HG03575 (cell line): ENCODE measurements at regions not wholly inside any gene's neighbourhood (a gene's known extent, or its start where the extent isn't known, plus 50 kb on each side); places are given as distances from the start of the nearest gene placed in this dataset.
"Not testable (repeated sequence)": the region's sequence is repeated elsewhere in the genome, so short reads cannot be mapped to it uniquely, and the experiment has no call there.

ENCODE experiments used
- ATAC-seq: cut with Tn5 transposase; IDR thresholded peaks from one replicate; pipeline ENCODE4 v1.9.1; 2021; ENCODE audit not compliant: unreplicated experiment, insufficient number of reproducible peaks, low FRiP score; ENCODE audit errors: extremely low read depth

DNA sequence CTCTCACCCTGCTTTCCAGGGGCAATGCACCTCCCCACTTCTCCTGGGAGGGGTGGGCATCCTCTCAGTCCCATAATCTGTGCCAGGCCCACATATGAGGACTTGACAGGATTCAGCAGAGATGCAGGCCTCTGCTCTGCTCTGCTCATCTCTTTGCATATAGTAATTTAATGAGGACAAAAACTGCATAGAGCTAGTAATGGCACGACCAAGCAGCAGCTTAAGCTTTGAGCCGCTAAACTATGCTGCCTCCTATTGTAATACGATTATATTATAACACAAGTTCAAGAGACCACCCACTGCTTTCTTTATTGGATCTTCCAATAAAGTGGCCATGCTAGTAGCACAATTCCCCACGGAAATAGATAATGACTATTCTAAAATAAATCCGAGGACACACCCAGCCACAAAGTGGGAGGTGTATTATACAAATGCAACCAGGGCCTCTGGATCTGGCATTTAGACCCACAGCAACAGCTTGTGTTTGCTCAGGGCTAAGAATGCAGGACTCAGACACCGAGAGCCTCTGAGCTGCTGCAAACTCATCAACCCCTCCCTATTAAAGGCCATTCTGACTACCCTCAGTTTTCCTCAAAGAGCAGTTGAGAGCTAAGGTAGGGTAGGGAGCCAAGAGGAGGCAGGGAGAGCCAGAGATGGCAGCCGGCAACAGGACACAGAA lies 93.6 kb upstream of the PLGLB2 start:
- not testable (repeated sequence) for ATAC-seq

DNA sequence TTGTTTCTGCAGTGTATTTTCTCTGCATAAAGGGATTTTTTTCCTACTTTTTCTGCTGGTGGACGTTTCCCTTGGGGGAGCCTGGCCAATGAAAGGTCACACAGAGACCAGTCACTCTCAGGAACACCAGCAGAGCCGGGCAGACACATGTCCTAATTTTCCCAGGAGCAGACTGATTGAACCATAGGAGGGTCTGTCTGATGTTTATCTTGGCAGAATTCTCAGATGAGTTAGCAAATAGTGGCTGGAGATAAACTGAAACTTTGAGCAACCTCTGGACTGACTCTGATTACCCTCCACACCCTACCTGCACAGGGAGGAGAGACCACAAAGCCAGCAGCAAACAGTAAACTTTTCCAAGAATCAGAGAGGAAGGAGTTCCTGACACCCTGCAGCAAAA lies 90.0 kb upstream of the PLGLB2 start:
- ATAC-seq = not testable (repeated sequence)

DNA sequence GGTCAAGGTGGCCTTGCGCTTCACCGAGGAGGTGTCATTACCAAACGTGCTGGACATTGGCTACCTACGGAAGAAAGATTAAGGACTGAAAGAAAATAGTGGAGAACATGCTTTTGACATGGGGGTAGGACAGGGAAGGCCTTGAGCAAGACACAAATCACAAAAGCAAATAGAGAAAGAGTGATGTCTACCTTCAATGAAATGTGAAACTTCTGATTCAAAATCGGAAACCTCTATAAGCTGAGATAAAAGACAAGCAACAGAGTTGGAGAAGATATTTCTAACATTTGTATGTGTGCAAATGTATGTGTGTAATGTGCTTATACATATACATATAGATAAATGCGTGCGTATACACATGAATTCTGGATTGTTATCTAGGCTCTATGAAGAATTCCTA lies 89.5 kb upstream of the PLGLB2 start:
- ATAC-seq = not testable (repeated sequence)

DNA sequence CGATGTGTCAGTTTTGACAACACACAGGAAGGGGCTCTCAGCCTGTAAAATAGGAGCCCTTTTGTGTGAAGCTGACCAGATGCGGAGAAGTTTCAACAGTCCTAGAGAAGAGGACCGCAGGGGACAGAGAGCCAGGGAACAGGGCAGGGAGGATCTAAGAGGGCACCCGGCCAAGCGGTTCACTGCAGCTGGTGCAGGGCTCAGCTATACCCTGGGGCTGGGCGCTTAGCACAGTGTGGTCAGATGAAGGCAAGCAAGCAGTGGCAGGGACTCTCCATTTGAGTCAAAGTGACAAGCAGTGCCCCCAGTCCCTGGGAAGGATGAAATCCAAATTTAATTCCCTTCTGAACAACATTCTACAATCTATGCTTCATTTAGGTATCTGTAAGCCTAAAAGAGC lies 88.9 kb upstream of the PLGLB2 start:
- ATAC-seq = not testable (repeated sequence)

DNA sequence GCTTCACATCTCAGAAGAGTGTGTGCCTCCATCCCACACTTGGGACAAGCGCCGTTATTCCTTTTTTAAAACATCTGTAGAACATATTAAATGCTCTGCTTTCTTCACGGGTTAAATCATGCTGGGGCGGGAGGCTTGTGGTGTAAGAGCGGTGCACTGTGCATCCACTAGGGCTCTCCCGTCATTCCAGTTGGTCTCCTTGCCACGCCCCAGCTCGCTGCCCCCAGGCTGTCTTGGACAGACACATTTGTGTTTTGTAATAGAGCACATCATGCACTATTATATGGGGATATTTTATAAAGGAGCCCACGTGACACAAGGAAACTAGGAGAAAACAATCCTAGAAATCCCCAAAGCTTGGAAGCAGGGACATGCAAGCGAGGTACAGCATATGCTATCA lies 87.7 kb upstream of the PLGLB2 start:
- not testable (repeated sequence) for ATAC-seq

DNA sequence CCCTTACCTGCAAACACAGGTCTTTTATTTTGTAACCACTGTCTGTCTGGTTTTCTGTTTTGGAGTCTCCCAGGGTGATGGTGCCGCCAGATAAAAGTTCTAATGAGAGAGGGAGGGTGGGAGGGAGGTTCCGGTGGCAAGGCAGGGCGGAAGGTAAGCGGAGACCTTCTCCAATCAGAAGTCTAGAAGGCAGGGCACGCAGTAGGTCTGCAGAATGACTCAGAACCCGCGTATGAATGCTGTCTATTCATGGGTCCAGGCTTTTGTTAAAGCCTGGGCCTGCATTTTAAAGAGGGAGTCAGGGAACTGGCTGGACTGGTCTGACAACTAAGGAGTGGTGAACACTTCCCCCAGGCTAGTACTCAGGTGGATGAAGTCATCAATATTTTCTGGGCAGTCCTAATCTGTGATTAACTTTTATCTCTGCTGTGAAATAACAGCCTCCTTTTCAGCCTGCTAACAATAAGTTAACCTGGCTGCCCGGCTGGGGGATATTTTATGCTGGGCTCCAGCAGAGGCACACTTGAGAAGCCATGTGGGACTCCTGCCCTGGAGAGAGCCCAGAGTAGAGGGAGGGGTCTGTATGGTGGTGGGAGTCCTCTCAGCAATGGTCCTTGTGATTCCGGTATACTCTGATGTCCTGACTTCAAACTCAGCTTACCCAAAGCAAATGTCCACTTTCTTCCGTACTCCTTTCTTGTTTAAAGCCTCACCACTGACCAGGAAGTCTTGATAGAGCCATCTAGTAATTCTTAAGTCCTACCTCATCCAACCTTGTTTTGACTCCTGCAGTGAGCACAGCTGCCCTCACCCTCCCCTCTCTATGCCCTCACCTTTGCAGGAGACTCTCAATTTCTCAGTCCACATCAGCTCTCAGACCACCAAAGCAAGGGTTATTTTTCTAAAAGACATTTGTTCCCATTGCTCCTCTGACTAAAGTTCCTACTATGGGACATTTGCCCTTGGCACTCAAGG lies 85.3 kb upstream of the PLGLB2 start:
- ATAC-seq = not testable (repeated sequence)

DNA sequence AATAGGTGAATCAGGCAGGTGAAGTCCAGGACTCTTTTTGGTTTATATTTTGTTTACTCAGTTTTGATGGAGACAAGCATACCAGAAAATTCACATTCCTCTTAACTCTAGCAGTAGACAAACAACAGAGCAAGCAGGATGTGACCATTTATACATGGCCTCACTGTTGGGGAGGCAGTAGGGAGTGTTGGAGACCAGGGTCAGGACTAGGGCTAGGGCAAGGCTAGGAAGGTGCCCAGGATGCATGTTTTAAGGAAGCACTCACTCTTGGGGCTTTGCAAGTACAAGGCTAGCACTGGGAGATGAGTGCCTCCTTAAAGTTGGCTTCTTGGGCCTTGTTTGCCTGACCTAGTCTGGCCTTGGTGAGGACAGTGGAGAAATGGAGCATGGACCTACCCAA lies 84.5 kb upstream of the PLGLB2 start:
- not testable (repeated sequence) for ATAC-seq

DNA sequence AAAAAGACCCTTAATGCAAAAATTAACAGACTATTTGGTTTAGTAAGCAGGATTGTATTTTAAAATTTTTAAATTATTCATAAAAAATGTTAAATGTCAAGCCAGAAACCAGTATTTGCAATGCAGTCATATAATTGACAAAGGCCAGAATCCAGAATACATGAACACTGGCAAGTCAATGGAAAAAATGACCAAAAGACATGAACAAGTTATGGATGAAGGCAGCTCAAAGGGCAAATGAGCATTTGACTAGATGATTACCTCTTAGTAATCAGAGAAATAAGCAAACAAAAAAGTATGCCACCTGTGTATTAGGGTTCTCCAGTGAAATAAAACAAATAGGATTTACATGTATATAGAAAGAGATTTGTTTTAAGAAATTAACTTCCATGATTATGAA lies 80.9 kb upstream of the PLGLB2 start:
- not testable (repeated sequence) for ATAC-seq

DNA sequence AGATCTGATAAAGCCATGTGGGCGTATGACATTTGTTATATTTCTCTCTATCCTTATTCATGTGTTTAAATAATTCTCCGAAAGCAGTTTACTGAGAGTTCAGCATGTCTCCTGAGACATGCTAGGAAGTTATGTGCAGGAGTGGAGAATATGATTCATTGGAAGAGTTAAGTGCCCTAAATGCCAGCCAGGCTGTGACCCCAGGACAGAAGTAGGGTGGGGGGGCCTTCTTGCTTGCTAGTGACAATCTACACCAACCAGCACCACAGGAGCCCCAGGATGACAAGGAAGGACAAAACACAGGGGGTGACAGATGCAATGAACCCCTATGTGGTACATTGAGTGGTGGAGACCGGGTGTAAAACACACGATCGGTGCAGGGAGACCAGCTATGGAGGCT lies 79.5 kb upstream of the PLGLB2 start:
- ATAC-seq = not testable (repeated sequence)

DNA sequence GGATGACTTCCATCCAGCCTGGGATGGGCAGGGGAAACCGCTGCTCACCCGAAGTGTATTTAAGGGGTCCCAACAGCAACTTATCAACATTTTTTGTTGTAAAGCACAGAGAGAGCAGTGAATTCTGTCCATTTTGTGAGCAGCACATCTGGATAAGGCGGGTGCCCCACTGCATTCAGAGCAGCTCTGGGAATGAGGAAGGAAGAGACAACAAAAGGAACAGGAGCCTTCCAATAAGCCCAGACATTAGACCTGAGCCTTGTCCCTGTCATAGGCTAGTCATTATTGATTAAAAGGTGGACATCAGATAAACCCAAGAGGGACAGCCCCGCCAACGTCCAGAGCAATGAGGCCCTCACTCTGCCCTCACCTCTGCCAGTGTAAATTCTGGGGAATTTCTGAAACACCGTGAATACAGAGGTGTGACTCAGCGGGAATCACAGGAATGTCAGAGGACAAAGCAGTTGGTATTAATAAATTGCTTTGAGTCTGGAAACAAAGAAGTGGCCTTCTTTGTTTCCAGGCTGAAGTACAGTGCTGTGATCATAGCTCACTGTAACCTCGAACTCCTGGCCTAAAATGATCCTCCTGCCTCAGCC lies 78.2 kb upstream of the PLGLB2 start:
- ATAC-seq = not testable (repeated sequence)

DNA sequence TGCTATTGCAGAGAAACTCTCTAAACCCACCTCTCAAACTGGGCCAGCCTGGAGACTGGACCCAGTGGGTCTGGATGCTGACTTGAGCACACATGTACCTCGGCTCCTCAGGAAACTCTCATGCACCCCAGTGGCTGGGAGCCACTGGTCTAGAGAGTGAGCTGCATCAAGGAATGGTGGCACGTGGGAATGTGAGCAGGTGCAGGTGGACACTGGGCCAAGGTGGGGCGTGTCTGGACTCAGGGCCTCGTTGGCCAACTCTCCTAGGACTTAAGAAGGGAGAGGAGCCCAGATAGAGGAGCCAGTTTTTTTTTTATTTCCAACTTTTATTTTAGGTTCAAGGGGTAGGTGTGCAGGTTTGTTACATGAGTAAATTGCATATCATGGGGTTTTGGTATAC lies 75.5 kb upstream of the PLGLB2 start:
- ATAC-seq = not testable (repeated sequence)

DNA sequence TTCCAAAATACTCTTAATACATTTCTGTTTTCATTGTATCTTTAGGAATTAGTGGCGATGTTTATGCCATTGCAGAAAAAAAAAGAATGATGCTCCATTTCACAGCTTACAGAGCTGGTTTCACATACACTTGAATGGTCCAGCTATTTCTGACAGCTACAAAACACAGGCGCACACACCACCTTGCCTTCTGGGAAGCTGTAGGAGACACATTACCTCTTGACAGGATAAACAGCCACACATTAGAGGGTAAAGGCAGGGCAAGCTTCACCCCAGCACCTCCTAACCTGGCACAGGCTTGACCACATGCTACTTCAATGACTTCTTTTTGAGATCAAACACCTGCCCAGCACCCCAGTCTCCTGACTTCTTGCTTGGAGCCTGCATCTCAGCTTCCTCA lies 73.2 kb upstream of the PLGLB2 start:
- not testable (repeated sequence) for ATAC-seq

DNA sequence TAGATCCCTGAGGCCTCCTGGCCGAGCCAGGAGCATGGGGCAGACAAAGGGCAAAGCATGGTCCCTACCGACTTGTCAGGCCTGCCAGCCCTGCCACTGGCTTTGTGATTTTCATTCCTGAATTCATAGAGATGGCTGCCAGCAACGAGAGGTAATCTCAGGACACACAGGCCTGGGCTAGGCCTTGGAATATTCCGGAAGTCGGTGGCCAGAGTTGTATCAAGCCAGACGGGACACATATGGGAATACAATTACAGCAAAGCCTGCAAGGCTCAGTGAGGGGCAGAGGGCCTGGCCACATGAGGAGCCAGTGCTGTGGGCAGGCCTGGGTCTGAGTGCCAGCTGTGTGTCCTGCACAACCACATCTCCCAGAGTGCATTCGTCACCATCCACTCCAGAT lies 72.4 kb upstream of the PLGLB2 start:
- not testable (repeated sequence) for ATAC-seq

DNA sequence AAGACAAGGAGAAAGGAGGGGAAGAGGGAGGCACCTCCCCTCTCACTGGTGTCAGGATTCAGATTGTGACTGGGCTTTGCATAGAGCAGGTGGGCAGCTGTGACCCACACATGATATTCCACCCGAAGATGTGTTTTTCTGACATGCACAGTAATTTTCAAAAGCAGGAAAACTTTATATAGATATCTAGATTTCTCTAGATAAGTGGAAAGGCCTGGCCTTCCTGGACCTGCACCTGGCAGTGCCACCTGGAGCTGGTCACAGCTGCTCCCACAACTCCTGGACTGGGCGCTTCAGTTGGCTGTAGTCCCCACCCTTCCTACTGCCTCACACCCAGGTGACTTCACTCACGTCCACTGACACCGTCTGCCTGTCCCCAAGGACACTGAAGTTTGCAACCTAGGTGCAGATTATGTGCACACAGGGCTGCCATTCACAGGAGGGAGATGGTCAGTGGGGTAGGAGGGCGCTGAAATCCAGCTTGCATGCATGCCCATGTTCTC lies 70.4 kb upstream of the PLGLB2 start:
- ATAC-seq = not testable (repeated sequence)

DNA sequence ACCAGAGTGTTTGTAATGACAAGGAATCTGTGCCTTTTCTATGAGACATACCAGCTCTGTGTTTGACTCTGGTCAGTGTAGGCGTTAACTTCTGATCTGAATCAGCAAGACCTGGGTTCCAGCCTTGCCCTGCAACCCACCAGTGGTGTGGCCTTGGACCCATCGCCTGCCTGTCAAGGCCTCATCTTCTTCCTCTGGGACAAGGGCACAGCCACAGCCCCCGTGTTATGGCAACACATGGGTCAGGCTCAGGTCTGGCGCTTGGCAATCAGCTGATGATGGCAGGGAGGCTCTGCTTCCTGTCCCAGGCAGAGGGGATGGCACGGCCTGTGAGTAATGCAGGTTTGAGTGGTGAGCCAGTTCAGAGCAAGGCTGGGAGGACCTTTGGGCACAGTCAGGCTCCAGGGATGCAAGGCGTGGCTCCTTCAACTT lies 69.1 kb upstream of the PLGLB2 start:
- ATAC-seq = not testable (repeated sequence)

DNA sequence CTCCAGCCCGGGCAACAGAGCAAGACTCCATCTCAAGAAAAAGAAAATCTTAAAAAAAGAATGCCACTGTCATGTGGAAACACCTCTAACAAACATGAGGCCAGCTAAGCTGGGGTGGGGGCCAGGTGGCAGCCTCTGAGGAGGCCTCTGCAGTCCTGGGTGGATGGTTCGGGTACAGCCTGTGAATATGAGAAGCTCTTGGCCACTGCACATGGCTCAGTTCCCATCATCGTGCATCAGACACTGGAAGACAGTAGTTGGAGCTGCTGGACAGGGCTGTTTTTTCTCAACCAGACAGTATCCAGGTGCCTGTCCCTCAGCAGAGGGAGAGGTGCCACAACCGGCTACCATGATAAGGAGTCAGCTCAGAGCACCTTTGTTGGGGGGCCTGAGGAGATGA lies 67.9 kb upstream of the PLGLB2 start:
- ATAC-seq = not testable (repeated sequence)

DNA sequence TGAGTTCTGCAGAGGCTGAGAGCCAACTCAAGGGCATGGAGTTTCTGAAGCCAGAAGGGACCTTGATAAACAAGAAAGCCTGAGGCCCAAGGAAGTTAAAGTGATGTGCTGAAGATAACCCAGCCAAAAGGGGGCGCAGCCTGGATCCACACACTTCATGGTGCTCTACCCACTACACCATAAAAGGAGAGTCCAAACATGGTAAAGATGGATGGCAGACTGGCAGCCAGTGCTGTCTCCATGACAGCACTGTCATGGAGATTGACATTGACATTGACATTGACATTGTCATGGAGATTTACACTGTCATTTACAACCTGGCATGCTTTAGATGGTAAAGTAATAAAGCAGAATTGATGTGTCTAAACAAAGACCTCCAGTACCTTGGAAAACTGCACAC lies 67.2 kb upstream of the PLGLB2 start:
- not testable (repeated sequence) for ATAC-seq

DNA sequence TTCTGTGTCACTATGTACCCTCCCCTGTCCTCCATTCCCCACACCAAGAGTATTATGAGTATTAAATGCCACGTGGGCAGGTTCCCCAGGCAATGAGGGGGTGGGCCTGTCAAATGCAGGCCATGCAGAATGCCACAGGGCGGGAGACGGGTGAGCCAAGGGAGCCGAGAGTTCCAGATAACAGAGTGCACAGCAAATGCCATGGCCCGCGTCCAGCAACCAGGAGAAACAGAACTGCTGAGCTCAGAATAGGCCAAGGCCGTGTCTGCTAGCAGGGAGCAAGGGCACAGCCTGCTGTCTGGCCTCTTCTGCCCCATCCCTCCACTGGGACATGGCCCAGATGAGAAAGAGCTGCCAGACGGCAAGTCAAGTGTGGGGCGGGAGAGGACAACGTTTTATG lies 64.4 kb upstream of the PLGLB2 start:
- not testable (repeated sequence) for ATAC-seq

DNA sequence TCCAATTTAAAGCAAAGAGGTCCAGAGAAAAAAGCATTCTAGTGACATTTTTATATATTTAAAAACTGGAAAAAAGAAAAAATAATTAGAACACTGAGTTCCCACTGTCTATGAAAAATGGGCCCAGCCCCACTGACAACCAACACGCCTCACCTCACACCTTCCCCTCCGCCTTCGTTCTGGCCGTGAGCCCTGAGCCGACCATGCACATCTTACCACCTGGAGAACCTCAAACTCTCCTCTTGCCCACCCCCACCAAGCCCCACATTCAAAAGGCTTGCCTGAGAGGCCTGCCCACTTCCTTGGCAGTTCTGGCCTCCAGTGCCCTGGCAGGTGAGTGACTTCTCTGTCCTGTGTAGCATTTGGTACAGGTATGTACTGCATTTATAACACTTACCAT lies 63.9 kb upstream of the PLGLB2 start:
- ATAC-seq = not testable (repeated sequence)
